ENCODE measurements at regions not wholly inside any gene's neighbourhood (a gene's known extent, or its start where the extent isn't known, plus 50 kb on each side); places are given as distances from the start of the nearest gene placed in this dataset.

GRCh38 chr13:63546524-63546923 lies 2130.9 kb upstream of the PCDH20 start:
- TF ChIP-seq POLR2A (IDR thresholded peaks at IDR 0.05), result no peak
- no peak for TF ChIP-seq CTCF (IDR thresholded peaks at IDR 0.05 in 4 of 5, conservative IDR thresholded peaks at IDR 0.05 in 1 of 5)

Data from gastrocnemius medialis (tissue), 4 donors.